HEK293 (cell line): ENCODE measurements at regions not wholly inside any gene's neighbourhood (a gene's known extent, or its start where the extent isn't known, plus 50 kb on each side); places are given as distances from the start of the nearest gene placed in this dataset.

Experiments used
- CTCF ChIA-PET: fragments of 350-600 bp; formaldehyde crosslinking; extraction: SDS; loops from one replicate; lab custom pipeline; 2021; ENCODE audit warnings: antibody characterized with exemption; lab: Yijun Ruan, JAX
- POLR2A ChIA-PET: fragments of 300-600 bp; formaldehyde crosslinking; extraction: SDS; loops from one replicate; lab custom pipeline; 2020; ENCODE audit warnings: antibody characterized with exemption, inconsistent platforms; lab: Yijun Ruan, JAX
- H3K27ac ChIP-seq: fragments of 200-500 bp; sonication (Bioruptor generic); 2 replicates; pipeline ENCODE4 v1.5.1; 2014; ENCODE audit warnings: low read depth, low read length, control low read depth, inconsistent platforms; ENCODE audit errors: extremely low read depth
- H3K36me3 ChIP-seq, 2 experiments: fragments of 200-500 bp in 1 of 2; sonication (Bioruptor generic) in 1 of 2; 1 replicate in 1 of 2; 2 replicates in 1 of 2; pipeline ENCODE4 v1.5.1; 2014 to 2017; ENCODE audit warnings: inconsistent platforms in 2 of 2, low read length in 2 of 2; ENCODE audit not compliant: control insufficient read depth in 2 of 2, insufficient read depth in 1 of 2
- H3K4me1 ChIP-seq: fragments of 200-500 bp; sonication (Bioruptor generic); 2 replicates; pipeline ENCODE4 v1.5.1; 2014; ENCODE audit warnings: mild to moderate bottlenecking, low read length, inconsistent platforms; ENCODE audit not compliant: control insufficient read depth, insufficient read depth
- H3K4me3 ChIP-seq: 2 replicates; pipeline ENCODE4 v1.5.1; 2011; ENCODE audit warnings: low read depth, mild to moderate bottlenecking, control low read depth, low read length, moderate library complexity
- H3K9me3 ChIP-seq: fragments of 200-500 bp; sonication (Bioruptor generic); 2 replicates; pipeline ENCODE4 v1.5.1; 2014; ENCODE audit warnings: low read depth, low read length, inconsistent platforms; ENCODE audit not compliant: control insufficient read depth, insufficient read depth
- CTCF ChIP-seq: fragments of 450-650 bp; formaldehyde crosslinking; IDR thresholded peaks from 2 replicates; pipeline ENCODE4 v1.5.1; 2016; ENCODE audit warnings: missing biosample characterization, missing genetic modification characterization
- HOXA7 ChIP-seq: sonication (generic); formaldehyde crosslinking; IDR thresholded peaks from 2 replicates; pipeline ENCODE4 v1.8.1; 2022; ENCODE audit warnings: missing genetic modification reagents, borderline replicate concordance
- IKZF3 ChIP-seq: fragments of 450-650 bp; IDR thresholded peaks from 2 replicates; pipeline ENCODE4 v1.5.0; 2018; ENCODE audit warnings: missing biosample characterization, mild to moderate bottlenecking, missing genetic modification characterization, moderate library complexity
- KLF7 ChIP-seq: fragments of 450-650 bp; formaldehyde crosslinking; IDR thresholded peaks from 2 replicates; pipeline ENCODE4 v1.5.1; 2016; ENCODE audit warnings: missing biosample characterization, missing genetic modification characterization, borderline replicate concordance
- PRDM4 ChIP-seq: fragments of 450-650 bp; formaldehyde crosslinking; IDR thresholded peaks from 2 replicates; pipeline ENCODE4 v1.5.1; 2017; ENCODE audit warnings: missing biosample characterization, missing genetic modification characterization
- SCRT2 ChIP-seq: fragments of 450-650 bp; formaldehyde crosslinking; IDR thresholded peaks from 2 replicates; pipeline ENCODE4 v1.5.1; 2016; ENCODE audit warnings: missing biosample characterization, missing genetic modification characterization
- TCF7L2 ChIP-seq: IDR thresholded peaks from 2 replicates; pipeline ENCODE4 v1.6.1; 2011; ENCODE audit warnings: low read depth, mild to moderate bottlenecking, inconsistent platforms, low read length, moderate library complexity, borderline replicate concordance
- ZBTB21 ChIP-seq: fragments of 450-650 bp; formaldehyde crosslinking; IDR thresholded peaks from 2 replicates; pipeline ENCODE4 v1.5.1; 2017; ENCODE audit warnings: missing biosample characterization, missing genetic modification characterization
- ZBTB44 ChIP-seq: fragments of 450-650 bp; IDR thresholded peaks from 2 replicates; pipeline ENCODE4 v1.5.1; 2018; ENCODE audit warnings: missing biosample characterization, mild to moderate bottlenecking, missing genetic modification characterization
- ZFP3 ChIP-seq: fragments of 450-650 bp; formaldehyde crosslinking; IDR thresholded peaks from 2 replicates; pipeline ENCODE4 v1.5.1; 2016; ENCODE audit warnings: low read depth, missing biosample characterization, missing genetic modification characterization
- ZNF10 ChIP-seq: fragments of 450-650 bp; formaldehyde crosslinking; IDR thresholded peaks from 2 replicates; pipeline ENCODE4 v1.5.1; 2017; ENCODE audit warnings: missing biosample characterization, missing genetic modification characterization
- ZNF148 ChIP-seq: fragments of 450-650 bp; formaldehyde crosslinking; IDR thresholded peaks from 2 replicates; pipeline ENCODE4 v1.5.0; 2017; ENCODE audit warnings: missing biosample characterization, missing genetic modification characterization, borderline replicate concordance
- ZNF155 ChIP-seq: fragments of 450-650 bp; formaldehyde crosslinking; IDR thresholded peaks from 2 replicates; pipeline ENCODE4 v1.5.1; 2016; ENCODE audit warnings: missing biosample characterization, missing genetic modification characterization
- ZNF211 ChIP-seq: fragments of 450-650 bp; formaldehyde crosslinking; IDR thresholded peaks from 2 replicates; pipeline ENCODE4 v1.5.1; 2016; ENCODE audit warnings: low read depth, missing biosample characterization, missing genetic modification characterization
- ZNF221 ChIP-seq: fragments of 450-650 bp; formaldehyde crosslinking; IDR thresholded peaks from 2 replicates; pipeline ENCODE4 v1.5.1; 2017; ENCODE audit warnings: missing biosample characterization, missing genetic modification characterization, borderline replicate concordance
- ZNF341 ChIP-seq: fragments of 450-650 bp; formaldehyde crosslinking; IDR thresholded peaks from 2 replicates; pipeline ENCODE4; 2016; ENCODE audit warnings: low read depth, missing biosample characterization, missing genetic modification characterization
- ZNF555 ChIP-seq: fragments of 450-650 bp; formaldehyde crosslinking; conservative IDR thresholded peaks from 2 replicates; pipeline ENCODE4 v1.5.1; 2017; ENCODE audit warnings: missing biosample characterization, mild to moderate bottlenecking, missing genetic modification characterization, inconsistent platforms
- ZNF580 ChIP-seq: fragments of 450-650 bp; formaldehyde crosslinking; IDR thresholded peaks from 2 replicates; pipeline ENCODE4 v1.5.1; 2016; ENCODE audit warnings: missing biosample characterization, missing genetic modification characterization
- ZNF654 ChIP-seq: fragments of 450-650 bp; formaldehyde crosslinking; IDR thresholded peaks from 2 replicates; pipeline ENCODE4 v1.5.1; 2016; ENCODE audit warnings: low read depth, missing biosample characterization, missing genetic modification characterization
- ZNF660 ChIP-seq: fragments of 450-650 bp; IDR thresholded peaks from 2 replicates; pipeline ENCODE4 v1.5.1; 2018; ENCODE audit warnings: missing biosample characterization, mild to moderate bottlenecking, missing genetic modification characterization

GRCh38 chr2:234135750-234136221 is 85.3 kb downstream of the SPP2 start:
- ChIA-PET POLR2A (no interaction called here), CTCF (interaction anchor here (0.6 to 6.0 kb wide), 30 partner anchors 11 to 1443 kb away, joined by 3 to 39 read pairs (median 3); partner anchors contain the start of gene ARL4C)
- Histone ChIP-seq H3K36me3 (no peaks in the 10 kb centered on the region), H3K4me1 (no peaks in the 10 kb centered on the region), H3K4me3 (no peak overlapping the region), H3K27ac (no peak overlapping the region), H3K9me3 (no peaks in the 10 kb centered on the region)
- TF ChIP-seq ZNF654 (tag by site-specific recombination) (peak; percentile 82), IKZF3 (no peak), SCRT2 (tag by site-specific recombination) (no peak), HOXA7 (CRISPR knock-in tag) (no peak), ZNF660 (0 out of 2 replicates have a peak, but pooled peaks have one; percentile 22), ZNF211 (tag by site-specific recombination) (no peak), CTCF (tag by site-specific recombination) (peak; percentile 70), PRDM4 (no peak)

- ChIA-PET POLR2A (no interaction called here), CTCF (interaction anchor here (1.1 to 6.0 kb wide), 3 partner anchors 120 to 413 kb away, joined by 5 to 39 read pairs (median 7); no protein-coding TSS in a partner anchor)
- Histone ChIP-seq H3K4me1 (no peaks in the 10 kb centered on the region), H3K36me3 (no peaks in the 10 kb centered on the region), H3K4me3 (no peak overlapping the region), H3K27ac (no peak overlapping the region), H3K9me3 (no peaks in the 10 kb centered on the region)
- no peak for TF ChIP-seq ZFP3 (tag by site-specific recombination)
- TF ChIP-seq ZNF221, result no peak
- no peak for TF ChIP-seq ZBTB21
Observed at GRCh38 chr2:234134496-234134895, 84.0 kb downstream of the SPP2 start.

- POLR2A ChIA-PET, result no interaction called here
- no peaks in the 10 kb centered on the region for H3K36me3 ChIP-seq
- H3K9me3 ChIP-seq, result no peaks in the 10 kb centered on the region
- H3K4me3 ChIP-seq, result no peak overlapping the region
- CTCF ChIA-PET, result interaction anchor here (0.6 to 6.0 kb wide), 5 partner anchors 66 to 980 kb away, joined by 3 to 39 read pairs (median 4); no protein-coding TSS in a partner anchor
- no peak overlapping the region for H3K27ac ChIP-seq
- no peaks in the 10 kb centered on the region for H3K4me1 ChIP-seq
- TF ChIP-seq ZNF10 (tag by site-specific recombination), result no peak
- TF ChIP-seq IKZF3, result no peak
- no peak for TF ChIP-seq KLF7 (tag by site-specific recombination)
- no peak for TF ChIP-seq ZNF155 (tag by site-specific recombination)
- no peak for TF ChIP-seq TCF7L2
- no peak for TF ChIP-seq ZBTB44 (tag by site-specific recombination)
- no peak for TF ChIP-seq ZNF555 (tag by site-specific recombination)
- TF ChIP-seq ZNF580 (tag by site-specific recombination), result no peak
- no peak for TF ChIP-seq ZNF341 (tag by site-specific recombination)
- TF ChIP-seq ZNF148, result no peak
Observed at GRCh38 chr2:234133004-234133403, 82.5 kb downstream of the SPP2 start.
